IMR-90 (cell line): ENCODE measurements at regions not wholly inside any gene's neighbourhood (a gene's known extent, or its start where the extent isn't known, plus 50 kb on each side); places are given as distances from the start of the nearest gene placed in this dataset.

ENCODE experiments used
- ATAC-seq: fragments of 200-7000 bp; cut with Tn5 transposase; 2 replicates; pipeline ENCODE4 v1.9.1; 2020; ENCODE audit warnings: low read depth, mild to moderate bottlenecking, moderate library complexity
- BruUV-seq: library from RNA; stranded (reverse); fragments of 400-500 nt; replicated peaks from 2 replicates; lab custom pipeline; 2021; lab: Mats Ljungman, UMichigan
- CTCF ChIA-PET: fragments of 300-600 bp; formaldehyde crosslinking; extraction: SDS; loops from one replicate; lab custom pipeline; 2021; ENCODE audit warnings: antibody characterized with exemption; lab: Yijun Ruan, JAX
- POLR2A ChIA-PET: fragments of 300-600 bp; sonication (Branson Sonifier 250); formaldehyde crosslinking; loops from one replicate; lab custom pipeline; 2022; ENCODE audit warnings: antibody characterized with exemption; ENCODE audit not compliant: unreplicated experiment; lab: Charles Lee
- DNase-seq: peaks from one replicate; pipeline ENCODE4 v3.0.0; 2013
- H2AFZ ChIP-seq: replicated peaks from 2 replicates; pipeline ENCODE3; 2013; ENCODE audit warnings: low read length, mild to moderate bottlenecking; ENCODE audit not compliant: poor library complexity
- H2AK5ac ChIP-seq: 2 replicates; pipeline ENCODE4 v1.6.1; 2013; ENCODE audit warnings: low read depth, low read length, inconsistent platforms
- H2AK9ac ChIP-seq: replicated peaks from 2 replicates; pipeline ENCODE3; 2013; ENCODE audit warnings: mild to moderate bottlenecking, low read depth, low read length, moderate library complexity; ENCODE audit not compliant: poor library complexity
- H2BK120ac ChIP-seq: 2 replicates; pipeline ENCODE4 v1.6.1; 2013; ENCODE audit warnings: low read depth, low read length, inconsistent platforms
- H2BK15ac ChIP-seq: 3 replicates; pipeline ENCODE4 v1.6.1; 2013; ENCODE audit warnings: low read depth, low read length, inconsistent platforms
- H2BK20ac ChIP-seq: 2 replicates; pipeline ENCODE4 v1.6.1; 2013; ENCODE audit warnings: low read depth, mild to moderate bottlenecking, inconsistent platforms, low read length, moderate library complexity
- H2BK5ac ChIP-seq: 2 replicates; pipeline ENCODE4 v1.6.1; 2013; ENCODE audit warnings: mild to moderate bottlenecking, low read depth, low read length, inconsistent platforms; ENCODE audit not compliant: poor library complexity, severe bottlenecking
- H3K14ac ChIP-seq: replicated peaks from 2 replicates; pipeline ENCODE4 v1.6.1; 2013; ENCODE audit warnings: low read depth, low read length, inconsistent platforms
- H3K18ac ChIP-seq: 2 replicates; pipeline ENCODE4 v1.6.1; 2013; ENCODE audit warnings: low read depth, low read length, control low read depth
- H3K23ac ChIP-seq: 2 replicates; pipeline ENCODE4 v1.6.1; 2013; ENCODE audit warnings: low read depth, low read length, inconsistent platforms
- H3K27ac ChIP-seq: 2 replicates; pipeline ENCODE4 v1.5.1; 2013; ENCODE audit warnings: mild to moderate bottlenecking, control low read depth, low read length; ENCODE audit not compliant: insufficient read depth
- H3K27me3 ChIP-seq: 2 replicates; pipeline ENCODE4 v1.6.1; 2013; ENCODE audit warnings: low read length; ENCODE audit not compliant: control insufficient read depth, insufficient read depth
- H3K36me3 ChIP-seq: 2 replicates; pipeline ENCODE4 v1.6.1; 2013; ENCODE audit warnings: low read length, mixed read lengths; ENCODE audit not compliant: control insufficient read depth, insufficient read depth
- H3K4ac ChIP-seq: 2 replicates; pipeline ENCODE4 v1.6.1; 2013; ENCODE audit warnings: low read depth, low read length, inconsistent platforms
- H3K4me1 ChIP-seq: 2 replicates; pipeline ENCODE4 v1.6.1; 2013; ENCODE audit warnings: low read length, mixed read lengths; ENCODE audit not compliant: control insufficient read depth, insufficient read depth
- H3K4me2 ChIP-seq: 2 replicates; pipeline ENCODE4 v1.6.1; 2013; ENCODE audit warnings: low read depth, mild to moderate bottlenecking, control low read depth, low read length, moderate library complexity
- H3K4me3 ChIP-seq: 2 replicates; pipeline ENCODE4 v1.5.1; 2013; ENCODE audit warnings: low read depth, mild to moderate bottlenecking, control low read depth, low read length, moderate library complexity; ENCODE audit not compliant: insufficient read depth
- H3K56ac ChIP-seq: 2 replicates; pipeline ENCODE4 v1.6.1; 2013; ENCODE audit warnings: low read length, inconsistent platforms; ENCODE audit not compliant: insufficient read depth; ENCODE audit errors: extremely low read depth
- H3K79me1 ChIP-seq, 2 experiments: 2 replicates each; pipeline ENCODE4 v1.6.1; 2013; ENCODE audit warnings: low read length in 2 of 2, inconsistent platforms in 1 of 2, low read depth in 1 of 2
- H3K9ac ChIP-seq: 2 replicates; pipeline ENCODE4 v1.6.1; 2013; ENCODE audit warnings: low read depth, low read length, control low read depth
- H3K9me1 ChIP-seq: 2 replicates; pipeline ENCODE4 v1.6.1; 2013; ENCODE audit warnings: low read length, inconsistent platforms; ENCODE audit not compliant: insufficient read depth
- H3K9me3 ChIP-seq: 2 replicates; pipeline ENCODE4 v1.6.1; 2013; ENCODE audit warnings: low read length; ENCODE audit not compliant: control insufficient read depth, insufficient read depth
- H4K20me1 ChIP-seq: 2 replicates; pipeline ENCODE4 v1.6.1; 2013; ENCODE audit warnings: low read length, inconsistent platforms; ENCODE audit not compliant: insufficient read depth
- H4K5ac ChIP-seq: 2 replicates; pipeline ENCODE4 v1.6.1; 2013; ENCODE audit warnings: mild to moderate bottlenecking, low read depth, low read length, control low read depth
- H4K8ac ChIP-seq, 2 experiments: 2 replicates each; pipeline ENCODE4 v1.6.1; 2013; ENCODE audit warnings: low read depth in 2 of 2, low read length in 2 of 2, control low read depth in 1 of 2, inconsistent platforms in 1 of 2
- H4K91ac ChIP-seq: 2 replicates; pipeline ENCODE4 v1.6.1; 2013; ENCODE audit warnings: low read depth, low read length, inconsistent platforms; ENCODE audit not compliant: insufficient read depth
- BHLHE40 ChIP-seq: fragments of 150-350 bp; IDR thresholded peaks from 2 replicates; pipeline ENCODE4 v1.6.1; 2016; ENCODE audit warnings: mild to moderate bottlenecking, low read depth, low read length
- CEBPB ChIP-seq: IDR thresholded peaks from 2 replicates; pipeline ENCODE4 v1.6.1; 2012; ENCODE audit warnings: low read depth, low read length, improper control_type of control experiment
- ELK1 ChIP-seq: fragments of 150-350 bp; IDR thresholded peaks from 2 replicates; pipeline ENCODE4 v1.6.1; 2016; ENCODE audit warnings: low read depth, mild to moderate bottlenecking, low read length, moderate library complexity, borderline replicate concordance
- FOS ChIP-seq: fragments of 150-350 bp; IDR thresholded peaks from 2 replicates; pipeline ENCODE4 v1.6.1; 2016; ENCODE audit warnings: low read depth, low read length
- POLR2A ChIP-seq: IDR thresholded peaks from 2 replicates; pipeline ENCODE4 v1.6.1; 2012; ENCODE audit warnings: mild to moderate bottlenecking, low read depth, low read length
- RCOR1 ChIP-seq: IDR thresholded peaks from 2 replicates; pipeline ENCODE4 v1.6.1; 2012; ENCODE audit warnings: mild to moderate bottlenecking, low read length, improper control_type of control experiment; ENCODE audit not compliant: insufficient replicate concordance
- RFX5 ChIP-seq: IDR thresholded peaks from 2 replicates; pipeline ENCODE4 v1.8.0; 2012; ENCODE audit warnings: low read depth, mild to moderate bottlenecking, low read length, moderate library complexity
- USF2 ChIP-seq: fragments of 150-350 bp; IDR thresholded peaks from 2 replicates; pipeline ENCODE4 v1.6.1; 2017; ENCODE audit warnings: mild to moderate bottlenecking, antibody characterized with exemption, low read length, low read depth
- WGBS, 2 experiments: methylation state at CpG; one replicate each; pipeline versions ENCODE4 v1.1.5 to v1.1.7; 2013; ENCODE audit warnings: missing lambda C conversion rate in 2 of 2; ENCODE audit not compliant: insufficient read length in 1 of 2; ENCODE audit errors: extremely low coverage in 2 of 2; 5-methylcytosine and 5-hydroxymethylcytosine counted together
- dilution Hi-C: fragments of 300-500 bp; cut with HindIII; formaldehyde crosslinking; loops from one replicate; pipeline ENCODE4 v1.14.3; 2018; ENCODE audit warnings: low sequenced_read_pairs; ENCODE audit not compliant: unreplicated experiment
- in situ Hi-C: fragments of 300-500 bp; cut with MboI; formaldehyde crosslinking; loops from 3 replicates; pipeline ENCODE4 v1.14.3; 2019; ENCODE audit warnings: low sequenced_read_pairs, inconsistent platforms, mixed read lengths
- intact Hi-C: fragments of 100-400 bp; cut with micrococcal nuclease; formaldehyde crosslinking; loops from 2 replicates; pipeline ENCODE4 v1.10.0; 2022

GRCh38 chr2:143908843-143909242 lies 611.1 kb downstream of the ZEB2 start:
- H3K9me3 ChIP-seq, result no peaks in the 10 kb centered on the region
- BruUV-seq, result no TSS peak
- H2AK9ac ChIP-seq, result no peak overlapping the region
- CTCF ChIA-PET, result no interaction called here
- no peaks in the 10 kb centered on the region for H3K36me3 ChIP-seq
- H2AK5ac ChIP-seq, result no peak overlapping the region
- H3K56ac ChIP-seq, result no peak overlapping the region
- POLR2A ChIA-PET, result no interaction called here
- no peak overlapping the region for H3K4me2 ChIP-seq
- no peak for TF ChIP-seq POLR2A
- no peak for TF ChIP-seq RFX5
- TF ChIP-seq CEBPB, result no peak
- TF ChIP-seq FOS, result no peak
- TF ChIP-seq ELK1, result no peak
- TF ChIP-seq BHLHE40, result no peak
- TF ChIP-seq USF2, result no peak
- no peak for TF ChIP-seq RCOR1
- H3K9ac ChIP-seq, result no peak overlapping the region
- H3K4me1 ChIP-seq, result no peaks in the 10 kb centered on the region; the same call in 1 of the 2 replicates
- no peak overlapping the region for H3K23ac ChIP-seq
- no peak overlapping the region for H2BK15ac ChIP-seq
- in situ Hi-C loops, result no loop called here
- no peak overlapping the region for H3K27ac ChIP-seq
- H3K27me3 ChIP-seq, result no peaks in the 10 kb centered on the region
- dilution Hi-C loops, result no loop called here
- H2AFZ ChIP-seq, result no peak overlapping the region
- DNase-seq, result no peak
- ATAC-seq, result no peak
- H3K79me1 ChIP-seq, result no peaks in the 10 kb centered on the region
- no peaks in the 10 kb centered on the region for H4K20me1 ChIP-seq
- no peak overlapping the region for H3K14ac ChIP-seq
- H4K91ac ChIP-seq, result no peak overlapping the region
- H2BK120ac ChIP-seq, result no peak overlapping the region
- H3K4ac ChIP-seq, result no peak overlapping the region
- H2BK5ac ChIP-seq, result no peak overlapping the region
- 95% methylated on average over 4 of the region's 7 CpGs; no CpG with 5 or more reads in 1 of the 2 experiments for WGBS, 2 experiments
- no peak overlapping the region; the same call in 1 of the 2 replicates for H3K18ac ChIP-seq
- H4K5ac ChIP-seq, result no peak overlapping the region
- no peak overlapping the region for H4K8ac ChIP-seq
- intact Hi-C loops, result no loop called here
- no peaks in the 10 kb centered on the region for H3K9me1 ChIP-seq
- H2BK20ac ChIP-seq, result no peak overlapping the region
- H3K4me3 ChIP-seq, result no peak overlapping the region
